ENCODE measurements at regions not wholly inside any gene's neighbourhood (a gene's known extent, or its start where the extent isn't known, plus 50 kb on each side); places are given as distances from the start of the nearest gene placed in this dataset.
"Not testable (repeated sequence)": the region's sequence is repeated elsewhere in the genome, so short reads cannot be mapped to it uniquely, and the experiment has no call there.

- not testable (repeated sequence) for TF ChIP-seq CTCF (optimal IDR thresholded peaks at IDR 0.05 in 1 of 3, IDR thresholded peaks at IDR 0.05 in 1 of 3, conservative IDR thresholded peaks at IDR 0.05 in 1 of 3; ENCODE audit: extremely low read depth in 1 of 3, insufficient read depth in 2 of 3, low read length in 3 of 3); EZH2 (IDR thresholded peaks at IDR 0.05; ENCODE audit: low read length)
These were observed 781.1 kb upstream of the GBE1 start for GRCh38 chr3:82542556-82542955.

Data from keratinocyte (primary cell).